ENCODE measurements at regions not wholly inside any gene's neighbourhood (a gene's known extent, or its start where the extent isn't known, plus 50 kb on each side); places are given as distances from the start of the nearest gene placed in this dataset.

DNA sequence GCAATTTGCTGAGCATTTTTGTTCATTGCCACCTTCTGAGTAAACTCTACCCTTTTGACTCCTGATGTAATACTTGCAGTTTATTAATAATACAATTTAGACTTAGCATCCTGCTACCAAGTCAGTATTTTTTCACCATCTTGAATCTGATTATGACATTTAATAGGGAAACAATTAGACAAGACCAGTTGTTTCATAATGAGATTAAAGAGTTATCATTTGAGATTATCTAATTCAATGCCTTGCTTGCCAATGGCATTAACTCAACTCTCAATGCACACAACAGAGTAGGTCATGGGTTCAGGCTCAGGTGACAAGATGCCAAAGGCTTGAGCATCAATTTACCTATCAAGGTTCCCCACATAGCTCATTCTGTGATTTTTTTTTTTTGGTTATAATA is 488.4 kb downstream of the DISC1 start:
- TF ChIP-seq, protein P1, sequence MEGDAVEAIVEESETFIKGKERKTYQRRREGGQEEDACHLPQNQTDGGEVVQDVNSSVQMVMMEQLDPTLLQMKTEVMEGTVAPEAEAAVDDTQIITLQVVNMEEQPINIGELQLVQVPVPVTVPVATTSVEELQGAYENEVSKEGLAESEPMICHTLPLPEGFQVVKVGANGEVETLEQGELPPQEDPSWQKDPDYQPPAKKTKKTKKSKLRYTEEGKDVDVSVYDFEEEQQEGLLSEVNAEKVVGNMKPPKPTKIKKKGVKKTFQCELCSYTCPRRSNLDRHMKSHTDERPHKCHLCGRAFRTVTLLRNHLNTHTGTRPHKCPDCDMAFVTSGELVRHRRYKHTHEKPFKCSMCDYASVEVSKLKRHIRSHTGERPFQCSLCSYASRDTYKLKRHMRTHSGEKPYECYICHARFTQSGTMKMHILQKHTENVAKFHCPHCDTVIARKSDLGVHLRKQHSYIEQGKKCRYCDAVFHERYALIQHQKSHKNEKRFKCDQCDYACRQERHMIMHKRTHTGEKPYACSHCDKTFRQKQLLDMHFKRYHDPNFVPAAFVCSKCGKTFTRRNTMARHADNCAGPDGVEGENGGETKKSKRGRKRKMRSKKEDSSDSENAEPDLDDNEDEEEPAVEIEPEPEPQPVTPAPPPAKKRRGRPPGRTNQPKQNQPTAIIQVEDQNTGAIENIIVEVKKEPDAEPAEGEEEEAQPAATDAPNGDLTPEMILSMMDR (IDR thresholded peaks at IDR 0.05), result no peak

DNA sequence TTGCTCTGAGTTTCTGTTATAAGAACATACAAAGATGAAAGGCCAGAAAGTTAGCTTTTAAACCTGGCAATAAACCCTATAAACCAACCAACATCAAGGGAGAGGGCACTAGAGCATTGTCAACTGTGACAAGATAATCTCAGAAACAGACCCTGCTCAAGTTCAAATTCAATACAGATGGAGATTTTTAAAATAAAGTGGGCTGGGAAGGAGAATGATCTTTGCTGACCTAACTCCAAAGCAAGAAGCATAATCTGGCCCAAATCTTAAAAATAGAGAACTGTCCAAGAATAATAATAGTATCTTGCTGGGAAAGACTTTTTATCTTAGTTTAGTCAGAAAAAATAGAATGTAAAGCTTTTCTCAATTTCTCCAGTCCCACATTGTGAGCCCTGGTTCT is 485.5 kb downstream of the DISC1 start:
- TF ChIP-seq, protein P1 (IDR thresholded peaks at IDR 0.05), result no peak

DNA sequence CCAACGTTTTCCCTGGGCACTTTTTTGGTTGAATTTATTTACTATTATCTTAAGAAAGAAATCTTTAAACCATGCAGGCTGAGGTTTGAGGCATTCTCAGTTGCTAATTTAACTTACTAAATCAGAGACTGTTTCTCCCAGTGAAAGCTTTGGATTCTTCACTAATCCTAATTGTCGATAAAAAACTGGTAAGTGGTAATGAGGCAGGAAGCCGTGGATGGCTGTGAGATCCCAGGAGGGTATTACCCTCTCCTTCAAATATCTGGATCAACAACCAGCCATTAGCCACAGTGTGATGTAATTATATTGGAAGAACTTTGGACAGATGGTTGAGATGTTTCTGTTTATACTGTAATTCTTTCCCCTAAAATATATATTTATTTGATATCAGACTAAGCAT is 485.0 kb downstream of the DISC1 start:
- TF ChIP-seq, protein P1 (IDR thresholded peaks at IDR 0.05), result no peak

DNA sequence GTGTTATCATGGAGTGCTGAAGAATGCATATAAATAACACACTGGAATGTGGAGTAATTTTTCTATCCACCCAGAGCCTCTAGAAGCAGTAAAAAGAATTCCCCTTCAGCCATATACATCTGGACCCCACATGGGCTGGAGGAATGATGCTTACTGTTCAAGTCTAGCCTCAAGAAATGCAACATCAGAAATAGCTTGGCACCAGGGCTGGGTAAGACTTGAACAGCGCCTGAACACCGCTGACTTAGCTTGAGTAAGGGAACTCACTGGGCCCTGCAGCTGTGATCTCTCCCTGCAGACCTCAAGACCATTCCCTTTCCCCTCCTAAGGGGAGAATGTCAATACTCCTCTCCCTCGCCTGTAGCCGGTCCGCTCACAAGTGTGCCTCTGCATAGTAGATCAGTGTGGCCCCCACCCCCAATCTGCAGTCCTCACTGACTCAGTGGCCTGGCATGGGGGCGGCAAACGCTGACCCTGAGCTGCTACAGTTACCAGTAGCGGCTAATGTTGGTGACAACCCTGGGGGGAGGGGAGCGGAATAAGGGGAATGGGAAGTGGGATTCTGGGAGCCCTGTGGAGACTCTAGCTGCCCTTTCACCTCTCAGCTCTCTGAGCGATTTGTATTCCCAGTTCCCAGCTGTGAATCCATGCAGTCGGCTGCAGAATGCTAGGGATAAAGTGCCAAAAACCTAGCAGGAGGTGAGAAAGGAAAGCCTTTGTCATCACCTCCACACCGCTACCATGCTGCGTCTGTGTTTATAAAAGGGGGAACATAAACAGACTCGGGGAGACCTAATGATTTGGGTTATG is 483.9 kb downstream of the DISC1 start:
- TF ChIP-seq, protein P1 (IDR thresholded peaks at IDR 0.05), result no peak

DNA sequence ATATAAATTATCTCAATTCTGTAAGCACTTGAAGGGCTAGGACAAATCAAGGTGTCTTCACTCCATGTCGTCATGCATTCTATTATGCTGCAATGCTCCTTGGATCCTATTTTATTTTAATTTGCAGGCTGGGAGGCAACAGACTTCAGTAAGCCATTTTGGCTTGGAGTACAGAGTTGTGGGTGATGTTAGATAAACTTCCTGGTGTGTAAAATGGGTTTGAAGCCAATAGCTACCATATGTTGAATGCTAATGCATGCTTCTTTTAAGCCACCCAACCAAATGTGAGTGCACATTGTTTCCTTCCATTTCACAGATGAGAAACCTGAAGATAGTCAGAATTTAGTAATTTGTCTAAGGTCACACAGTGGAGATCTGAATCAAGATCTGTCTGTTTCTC is 482.8 kb downstream of the DISC1 start:
- TF ChIP-seq, protein P1 (IDR thresholded peaks at IDR 0.05), result no peak

DNA sequence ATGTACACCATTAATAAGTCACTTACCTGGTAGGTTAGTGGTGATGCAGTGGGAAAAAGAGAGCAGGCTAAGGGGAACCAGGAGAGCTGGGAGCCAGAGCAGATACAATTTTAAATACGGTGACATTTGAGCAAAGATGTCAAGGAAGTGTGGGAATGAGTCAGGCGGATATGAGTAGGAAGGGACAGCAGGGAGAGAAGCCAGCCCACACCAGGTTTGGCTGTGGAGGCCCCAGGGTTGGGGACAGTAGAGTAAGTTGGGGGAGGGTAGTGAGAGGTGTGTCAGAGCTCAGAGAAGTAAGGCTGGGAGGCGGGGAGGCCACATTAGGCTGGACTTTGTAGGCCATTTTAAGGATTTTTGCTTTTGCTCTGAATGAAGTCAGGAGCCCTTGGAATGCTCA is 482.0 kb downstream of the DISC1 start:
- TF ChIP-seq, protein P1 (IDR thresholded peaks at IDR 0.05), result no peak

DNA sequence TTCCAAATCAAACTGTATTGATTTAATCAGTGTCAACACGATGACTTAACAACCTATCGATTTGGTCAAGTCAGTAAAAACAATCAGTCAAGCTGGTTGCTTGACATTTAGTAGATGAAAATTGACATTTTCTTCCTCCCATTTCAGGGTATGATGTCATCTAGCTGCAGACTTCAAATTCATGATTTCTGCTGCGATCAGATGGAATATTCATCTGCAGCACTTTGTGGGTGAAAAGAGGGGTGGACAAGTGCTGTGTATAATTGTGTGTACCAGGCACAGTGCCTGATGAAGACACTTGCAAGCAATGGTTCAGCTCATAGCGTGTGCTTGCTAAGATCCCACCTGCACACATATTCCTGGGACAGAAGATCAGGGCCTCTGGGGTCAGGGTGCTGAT is 479.8 kb downstream of the DISC1 start:
- TF ChIP-seq, protein P1 (IDR thresholded peaks at IDR 0.05), result no peak

DNA sequence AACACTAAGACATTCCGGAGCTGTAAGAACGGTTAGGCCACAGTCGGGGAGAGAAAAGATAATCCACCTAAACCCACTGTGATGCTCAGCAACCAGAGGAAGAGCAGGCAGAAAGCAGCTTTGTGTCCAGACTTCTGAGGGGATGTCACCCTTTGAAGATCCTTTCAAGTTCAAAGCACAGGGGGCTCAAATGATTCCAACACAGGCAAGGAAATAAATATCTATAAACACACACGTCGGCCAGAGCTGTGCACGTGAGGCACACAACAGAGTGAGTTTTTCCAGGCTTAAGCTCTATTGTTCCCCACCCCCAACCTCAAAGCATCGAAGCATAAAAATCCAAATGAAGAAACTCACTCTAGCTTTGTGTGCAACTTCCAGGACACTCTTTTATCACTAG is 479.0 kb downstream of the DISC1 start:
- TF ChIP-seq, protein P1 (IDR thresholded peaks at IDR 0.05), result no peak

Measured in LNCAP (cell line).